ENCODE measurements at regions not wholly inside any gene's neighbourhood (a gene's known extent, or its start where the extent isn't known, plus 50 kb on each side); places are given as distances from the start of the nearest gene placed in this dataset.
"Not testable (repeated sequence)": the region's sequence is repeated elsewhere in the genome, so short reads cannot be mapped to it uniquely, and the experiment has no call there.

DNA sequence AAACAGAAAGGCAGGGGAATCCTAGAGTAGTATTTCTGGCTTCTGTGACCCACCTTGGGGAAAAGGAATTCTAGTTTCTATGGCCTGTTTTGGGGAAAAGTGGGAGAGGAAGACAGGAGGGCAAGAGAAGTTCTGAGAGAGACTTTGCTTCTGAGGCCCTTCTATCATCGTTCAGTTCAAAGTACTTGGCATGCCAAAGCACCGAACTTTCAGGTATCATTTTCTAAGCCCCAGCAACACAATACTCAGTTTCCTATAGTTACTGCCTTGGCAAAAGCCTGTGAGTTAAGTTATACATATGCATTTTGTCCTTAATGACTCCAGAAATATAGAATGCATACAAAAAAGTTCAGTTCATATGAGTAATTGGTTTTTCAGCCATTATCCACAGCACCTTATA lies 74.1 kb upstream of the CHD2 start (continued):
- TF ChIP-seq, protein P1, sequence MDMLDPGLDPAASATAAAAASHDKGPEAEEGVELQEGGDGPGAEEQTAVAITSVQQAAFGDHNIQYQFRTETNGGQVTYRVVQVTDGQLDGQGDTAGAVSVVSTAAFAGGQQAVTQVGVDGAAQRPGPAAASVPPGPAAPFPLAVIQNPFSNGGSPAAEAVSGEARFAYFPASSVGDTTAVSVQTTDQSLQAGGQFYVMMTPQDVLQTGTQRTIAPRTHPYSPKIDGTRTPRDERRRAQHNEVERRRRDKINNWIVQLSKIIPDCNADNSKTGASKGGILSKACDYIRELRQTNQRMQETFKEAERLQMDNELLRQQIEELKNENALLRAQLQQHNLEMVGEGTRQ (IDR thresholded peaks at IDR 0.05; ENCODE audit: low read length): no peak
- TF ChIP-seq TAF7 (optimal IDR thresholded peaks at IDR 0.05; ENCODE audit: borderline replicate concordance, low read depth, low read length) (no peak), YY1 (IDR thresholded peaks at IDR 0.05; ENCODE audit: low read depth, low read length) (no peak)

DNA sequence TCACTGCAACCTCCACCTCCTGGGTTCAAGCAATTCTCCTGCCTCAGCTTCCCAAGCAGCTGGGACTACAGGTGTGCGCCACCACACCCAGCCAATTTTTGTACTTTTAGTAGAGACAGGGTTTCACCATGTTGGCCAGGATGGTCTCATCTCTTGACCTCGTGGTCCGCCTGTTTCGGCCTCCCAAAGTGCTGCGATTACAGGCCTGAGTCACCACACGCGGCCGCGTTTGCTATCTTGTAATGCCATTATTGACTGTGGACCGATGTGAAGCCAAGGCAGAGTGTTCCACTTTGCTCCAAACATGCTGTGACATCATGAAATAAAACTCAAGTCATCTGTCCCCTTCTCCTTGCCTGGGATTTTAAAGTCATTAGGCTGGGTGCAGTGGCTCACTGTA lies 72.1 kb upstream of the CHD2 start:
- H3K23ac ChIP-seq (ENCODE audit: insufficient read length); H3K18ac ChIP-seq (ENCODE audit: extremely low read depth, low read length); H3K4me3 ChIP-seq (ENCODE audit: extremely low read depth in 1 of 4, insufficient read depth in 2 of 4, low read depth in 3 of 4, low read length in 4 of 4); H3K36me3 ChIP-seq (ENCODE audit: control insufficient read depth in 2 of 4, insufficient read depth in 4 of 4, low read length in 3 of 4); H3K27ac ChIP-seq (ENCODE audit: low read depth, low read length); H3K56ac ChIP-seq (replicated peaks; ENCODE audit: insufficient read length, low read depth, low read length); FAIRE-seq; H3K23me2 ChIP-seq (ENCODE audit: low read depth, low read length); H4K8ac ChIP-seq (ENCODE audit: extremely low read depth, insufficient read depth, low read length); H3K9me3 ChIP-seq (ENCODE audit: insufficient read depth in 2 of 2, low read depth in 1 of 2, low read length in 1 of 2); H3K9ac ChIP-seq (replicated peaks in 1 of 4; ENCODE audit: extremely low read depth in 1 of 4, low read depth in 3 of 4, low read length in 3 of 4); H3K27me3 ChIP-seq (replicated peaks in 1 of 4; ENCODE audit: control insufficient read depth in 3 of 4, extremely low read depth in 1 of 4, insufficient read depth in 3 of 4, low read length in 3 of 4); H4K20me1 ChIP-seq (replicated peaks in 1 of 2; ENCODE audit: control insufficient read depth in 1 of 2, insufficient read depth in 2 of 2, low read length in 2 of 2); H4K5ac ChIP-seq (ENCODE audit: insufficient read length, low read depth, low read length); DNase-seq (ENCODE audit: low read depth in 1 of 2, low spot score in 2 of 2); H2AK5ac ChIP-seq (ENCODE audit: low read depth, low read length); H3K79me1 ChIP-seq (ENCODE audit: low read depth, low read length); H2BK15ac ChIP-seq (ENCODE audit: low read length); H2BK12ac ChIP-seq (ENCODE audit: low read depth, low read length); H3K79me2 ChIP-seq (ENCODE audit: control insufficient read depth in 1 of 2, insufficient read depth in 2 of 2, low read length in 2 of 2); H2AFZ ChIP-seq (ENCODE audit: low read length); H2BK120ac ChIP-seq (replicated peaks; ENCODE audit: low read depth, low read length); H2BK20ac ChIP-seq (ENCODE audit: low read length); H3K14ac ChIP-seq (ENCODE audit: insufficient read length); H3K4me2 ChIP-seq (ENCODE audit: insufficient read depth in 1 of 2, low read depth in 2 of 2, low read length in 2 of 2); H2BK5ac ChIP-seq (ENCODE audit: low read depth, low read length); H3K4ac ChIP-seq (replicated peaks; ENCODE audit: insufficient read length, low read depth, low read length): not testable (repeated sequence)
- CTCF ChIA-PET (ENCODE audit: partially characterized antibody): interaction anchor here (0.6 to 1.2 kb wide), 3 partner anchors 11 to 19 kb away, joined by 3 to 5 read pairs (median 3); no protein-coding TSS in a partner anchor
- peaks cover 8 to 20% (median 13%) of the 10 kb centered on the region in 4 experiments; a peak in 6 of 7 replicates for H3K4me1 ChIP-seq (replicated peaks in 1 of 4; ENCODE audit: control insufficient read depth in 3 of 4, insufficient read depth in 4 of 4, low read length in 3 of 4)
- WGBS, 2 experiments (ENCODE audit: extremely low coverage in 1 of 2, insufficient coverage in 1 of 2, insufficient read length in 1 of 2, insufficient replicate concordance in 2 of 2, low coverage in 1 of 2, low lambda C conversion rate in 2 of 2, missing lambda C conversion rate in 1 of 2): 95% methylated on average over 10 of the region's 10 CpGs; no CpG with 5 or more reads in 1 of the 2 experiments
- peak overlapping the region; percentile 53 for H4K91ac ChIP-seq (replicated peaks; ENCODE audit: insufficient read length, low read length)
- POLR2A ChIA-PET (ENCODE audit: partially characterized antibody): interaction anchor here (1.6 kb wide), 1 partner anchor 67 kb away, joined by 4 read pairs; no protein-coding TSS in a partner anchor
